IMR-90 (cell line): ENCODE measurements at regions not wholly inside any gene's neighbourhood (a gene's known extent, or its start where the extent isn't known, plus 50 kb on each side); places are given as distances from the start of the nearest gene placed in this dataset.

Experiments used
- ATAC-seq: fragments of 200-7000 bp; cut with Tn5 transposase; 2 replicates; pipeline ENCODE4 v1.9.1; 2020; ENCODE audit warnings: low read depth, mild to moderate bottlenecking, moderate library complexity
- BruUV-seq: library from RNA; stranded (reverse); fragments of 400-500 nt; replicated peaks from 2 replicates; lab custom pipeline; 2021; lab: Mats Ljungman, UMichigan
- CTCF ChIA-PET: fragments of 300-600 bp; formaldehyde crosslinking; extraction: SDS; loops from one replicate; lab custom pipeline; 2021; ENCODE audit warnings: antibody characterized with exemption; lab: Yijun Ruan, JAX
- POLR2A ChIA-PET: fragments of 300-600 bp; sonication (Branson Sonifier 250); formaldehyde crosslinking; loops from one replicate; lab custom pipeline; 2022; ENCODE audit warnings: antibody characterized with exemption; ENCODE audit not compliant: unreplicated experiment; lab: Charles Lee
- DNase-seq: peaks from one replicate; pipeline ENCODE4 v3.0.0; 2013
- H2AFZ ChIP-seq: replicated peaks from 2 replicates; pipeline ENCODE3; 2013; ENCODE audit warnings: low read length, mild to moderate bottlenecking; ENCODE audit not compliant: poor library complexity
- H2AK5ac ChIP-seq: 2 replicates; pipeline ENCODE4 v1.6.1; 2013; ENCODE audit warnings: low read depth, low read length, inconsistent platforms
- H2AK9ac ChIP-seq: replicated peaks from 2 replicates; pipeline ENCODE3; 2013; ENCODE audit warnings: mild to moderate bottlenecking, low read depth, low read length, moderate library complexity; ENCODE audit not compliant: poor library complexity
- H2BK120ac ChIP-seq: 2 replicates; pipeline ENCODE4 v1.6.1; 2013; ENCODE audit warnings: low read depth, low read length, inconsistent platforms
- H2BK15ac ChIP-seq: 3 replicates; pipeline ENCODE4 v1.6.1; 2013; ENCODE audit warnings: low read depth, low read length, inconsistent platforms
- H2BK20ac ChIP-seq: 2 replicates; pipeline ENCODE4 v1.6.1; 2013; ENCODE audit warnings: low read depth, mild to moderate bottlenecking, inconsistent platforms, low read length, moderate library complexity
- H2BK5ac ChIP-seq: 2 replicates; pipeline ENCODE4 v1.6.1; 2013; ENCODE audit warnings: mild to moderate bottlenecking, low read depth, low read length, inconsistent platforms; ENCODE audit not compliant: poor library complexity, severe bottlenecking
- H3K14ac ChIP-seq: replicated peaks from 2 replicates; pipeline ENCODE4 v1.6.1; 2013; ENCODE audit warnings: low read depth, low read length, inconsistent platforms
- H3K18ac ChIP-seq: 2 replicates; pipeline ENCODE4 v1.6.1; 2013; ENCODE audit warnings: low read depth, low read length, control low read depth
- H3K23ac ChIP-seq: 2 replicates; pipeline ENCODE4 v1.6.1; 2013; ENCODE audit warnings: low read depth, low read length, inconsistent platforms
- H3K27ac ChIP-seq: 2 replicates; pipeline ENCODE4 v1.5.1; 2013; ENCODE audit warnings: mild to moderate bottlenecking, control low read depth, low read length; ENCODE audit not compliant: insufficient read depth
- H3K27me3 ChIP-seq: 2 replicates; pipeline ENCODE4 v1.6.1; 2013; ENCODE audit warnings: low read length; ENCODE audit not compliant: control insufficient read depth, insufficient read depth
- H3K36me3 ChIP-seq: 2 replicates; pipeline ENCODE4 v1.6.1; 2013; ENCODE audit warnings: low read length, mixed read lengths; ENCODE audit not compliant: control insufficient read depth, insufficient read depth
- H3K4ac ChIP-seq: 2 replicates; pipeline ENCODE4 v1.6.1; 2013; ENCODE audit warnings: low read depth, low read length, inconsistent platforms
- H3K4me1 ChIP-seq: 2 replicates; pipeline ENCODE4 v1.6.1; 2013; ENCODE audit warnings: low read length, mixed read lengths; ENCODE audit not compliant: control insufficient read depth, insufficient read depth
- H3K4me2 ChIP-seq: 2 replicates; pipeline ENCODE4 v1.6.1; 2013; ENCODE audit warnings: low read depth, mild to moderate bottlenecking, control low read depth, low read length, moderate library complexity
- H3K4me3 ChIP-seq: 2 replicates; pipeline ENCODE4 v1.5.1; 2013; ENCODE audit warnings: low read depth, mild to moderate bottlenecking, control low read depth, low read length, moderate library complexity; ENCODE audit not compliant: insufficient read depth
- H3K56ac ChIP-seq: 2 replicates; pipeline ENCODE4 v1.6.1; 2013; ENCODE audit warnings: low read length, inconsistent platforms; ENCODE audit not compliant: insufficient read depth; ENCODE audit errors: extremely low read depth
- H3K79me1 ChIP-seq, 2 experiments: 2 replicates each; pipeline ENCODE4 v1.6.1; 2013; ENCODE audit warnings: low read length in 2 of 2, inconsistent platforms in 1 of 2, low read depth in 1 of 2
- H3K9ac ChIP-seq: 2 replicates; pipeline ENCODE4 v1.6.1; 2013; ENCODE audit warnings: low read depth, low read length, control low read depth
- H3K9me1 ChIP-seq: 2 replicates; pipeline ENCODE4 v1.6.1; 2013; ENCODE audit warnings: low read length, inconsistent platforms; ENCODE audit not compliant: insufficient read depth
- H3K9me3 ChIP-seq: 2 replicates; pipeline ENCODE4 v1.6.1; 2013; ENCODE audit warnings: low read length; ENCODE audit not compliant: control insufficient read depth, insufficient read depth
- H4K20me1 ChIP-seq: 2 replicates; pipeline ENCODE4 v1.6.1; 2013; ENCODE audit warnings: low read length, inconsistent platforms; ENCODE audit not compliant: insufficient read depth
- H4K5ac ChIP-seq: 2 replicates; pipeline ENCODE4 v1.6.1; 2013; ENCODE audit warnings: mild to moderate bottlenecking, low read depth, low read length, control low read depth
- H4K8ac ChIP-seq, 2 experiments: 2 replicates each; pipeline ENCODE4 v1.6.1; 2013; ENCODE audit warnings: low read depth in 2 of 2, low read length in 2 of 2, control low read depth in 1 of 2, inconsistent platforms in 1 of 2
- H4K91ac ChIP-seq: 2 replicates; pipeline ENCODE4 v1.6.1; 2013; ENCODE audit warnings: low read depth, low read length, inconsistent platforms; ENCODE audit not compliant: insufficient read depth
- BHLHE40 ChIP-seq: fragments of 150-350 bp; IDR thresholded peaks from 2 replicates; pipeline ENCODE4 v1.6.1; 2016; ENCODE audit warnings: mild to moderate bottlenecking, low read depth, low read length
- CEBPB ChIP-seq: IDR thresholded peaks from 2 replicates; pipeline ENCODE4 v1.6.1; 2012; ENCODE audit warnings: low read depth, low read length, improper control_type of control experiment
- CHD1 ChIP-seq: IDR thresholded peaks from 2 replicates; pipeline ENCODE4 v1.6.1; 2012; ENCODE audit warnings: low read depth, low read length, improper control_type of control experiment
- ELK1 ChIP-seq: fragments of 150-350 bp; IDR thresholded peaks from 2 replicates; pipeline ENCODE4 v1.6.1; 2016; ENCODE audit warnings: low read depth, mild to moderate bottlenecking, low read length, moderate library complexity, borderline replicate concordance
- FOS ChIP-seq: fragments of 150-350 bp; IDR thresholded peaks from 2 replicates; pipeline ENCODE4 v1.6.1; 2016; ENCODE audit warnings: low read depth, low read length
- MAZ ChIP-seq: IDR thresholded peaks from 2 replicates; pipeline ENCODE4 v1.6.1; 2012; ENCODE audit warnings: low read depth, mild to moderate bottlenecking, low read length, improper control_type of control experiment, moderate library complexity, borderline replicate concordance
- MXI1 ChIP-seq: IDR thresholded peaks from 2 replicates; pipeline ENCODE4 v1.6.1; 2012; ENCODE audit warnings: low read depth, mild to moderate bottlenecking, low read length, moderate library complexity, borderline replicate concordance
- NFE2L2 ChIP-seq: fragments of 150-350 bp; IDR thresholded peaks from 2 replicates; pipeline ENCODE4 v1.6.1; 2016; ENCODE audit warnings: low read depth, mild to moderate bottlenecking, low read length
- RCOR1 ChIP-seq: IDR thresholded peaks from 2 replicates; pipeline ENCODE4 v1.6.1; 2012; ENCODE audit warnings: mild to moderate bottlenecking, low read length, improper control_type of control experiment; ENCODE audit not compliant: insufficient replicate concordance
- SMC3 ChIP-seq: fragments of 150-350 bp; IDR thresholded peaks from 2 replicates; pipeline ENCODE4 v1.6.1; 2016; ENCODE audit warnings: low read depth, mild to moderate bottlenecking, antibody characterized with exemption, low read length, moderate library complexity
- USF2 ChIP-seq: fragments of 150-350 bp; IDR thresholded peaks from 2 replicates; pipeline ENCODE4 v1.6.1; 2017; ENCODE audit warnings: mild to moderate bottlenecking, antibody characterized with exemption, low read length, low read depth
- WGBS, 2 experiments: methylation state at CpG; one replicate each; pipeline versions ENCODE4 v1.1.5 to v1.1.7; 2013; ENCODE audit warnings: missing lambda C conversion rate in 2 of 2; ENCODE audit not compliant: insufficient read length in 1 of 2; ENCODE audit errors: extremely low coverage in 2 of 2; 5-methylcytosine and 5-hydroxymethylcytosine counted together
- dilution Hi-C: fragments of 300-500 bp; cut with HindIII; formaldehyde crosslinking; loops from one replicate; pipeline ENCODE4 v1.14.3; 2018; ENCODE audit warnings: low sequenced_read_pairs; ENCODE audit not compliant: unreplicated experiment
- in situ Hi-C: fragments of 300-500 bp; cut with MboI; formaldehyde crosslinking; loops from 3 replicates; pipeline ENCODE4 v1.14.3; 2019; ENCODE audit warnings: low sequenced_read_pairs, inconsistent platforms, mixed read lengths
- intact Hi-C: fragments of 100-400 bp; cut with micrococcal nuclease; formaldehyde crosslinking; loops from 2 replicates; pipeline ENCODE4 v1.10.0; 2022

- no peak overlapping the region for H4K91ac ChIP-seq
- no peak overlapping the region for H3K18ac ChIP-seq
- ChIA-PET CTCF (no interaction called here), POLR2A (no interaction called here)
- no peaks in the 10 kb centered on the region for H3K9me3 ChIP-seq
- no peak overlapping the region for H2BK5ac ChIP-seq
- H3K56ac ChIP-seq, result no peak overlapping the region
- no peak overlapping the region for H3K4ac ChIP-seq
- BruUV-seq, result no TSS peak
- no peak overlapping the region for H3K9ac ChIP-seq
- no peak for ATAC-seq
- no peak overlapping the region for H4K8ac ChIP-seq
- H2AFZ ChIP-seq, result no peak overlapping the region
- no peak for TF ChIP-seq MXI1
- no peak for TF ChIP-seq RCOR1
- no peak for TF ChIP-seq CEBPB
- no peak for TF ChIP-seq NFE2L2
- TF ChIP-seq SMC3, result no peak
- TF ChIP-seq BHLHE40, result no peak
- TF ChIP-seq MAZ, result no peak
- TF ChIP-seq CHD1, result no peak
- TF ChIP-seq ELK1, result no peak
- no peak for TF ChIP-seq USF2
- TF ChIP-seq FOS, result no peak
- H2BK15ac ChIP-seq, result no peak overlapping the region
- no peak overlapping the region for H3K14ac ChIP-seq
- H4K20me1 ChIP-seq, result no peaks in the 10 kb centered on the region
- DNase-seq, result no peak
- H3K4me1 ChIP-seq, result no peaks in the 10 kb centered on the region
- H3K9me1 ChIP-seq, result no peaks in the 10 kb centered on the region
- H4K5ac ChIP-seq, result no peak overlapping the region
- no peak overlapping the region for H2BK20ac ChIP-seq
- dilution Hi-C loops (no loop called here), intact Hi-C loops (no loop called here), in situ Hi-C loops (no loop called here)
- no peak overlapping the region for H3K27ac ChIP-seq
- no peak overlapping the region for H2AK5ac ChIP-seq
- H3K27me3 ChIP-seq, result no peaks in the 10 kb centered on the region
- H3K79me1 ChIP-seq, result no peaks in the 10 kb centered on the region
- no peak overlapping the region for H3K23ac ChIP-seq
- WGBS, 2 experiments, result no CpG with 5 or more reads among the region's 13 CpGs
- H3K4me3 ChIP-seq, result no peak overlapping the region
- H3K36me3 ChIP-seq, result no peaks in the 10 kb centered on the region
- H2BK120ac ChIP-seq, result no peak overlapping the region
- H2AK9ac ChIP-seq, result no peak overlapping the region
- no peak overlapping the region for H3K4me2 ChIP-seq
Measured at GRCh38 chr15:31768055-31768454, 262.3 kb upstream of the CHRNA7 start.
